Calu3 (cell line): ENCODE measurements at regions not wholly inside any gene's neighbourhood (a gene's known extent, or its start where the extent isn't known, plus 50 kb on each side); places are given as distances from the start of the nearest gene placed in this dataset.

ENCODE experiments used
- BruUV-seq: library from RNA; stranded (reverse); fragments of 400-500 nt; replicated peaks from 2 replicates; lab custom pipeline; 2021; lab: Mats Ljungman, UMichigan
- CTCF ChIA-PET: fragments of 300-600 bp; sonication (Branson Sonifier 250); formaldehyde crosslinking; loops from one replicate; lab custom pipeline; 2022; ENCODE audit warnings: antibody characterized with exemption; lab: Charles Lee
- DNase-seq: peaks from one replicate; pipeline ENCODE4 v3.0.0; 2022
- H3K27ac Mint-ChIP-seq: one replicate; pipeline ENCODE4 v1.8.0; 2022; ENCODE audit warnings: mixed read lengths; ENCODE audit not compliant: unreplicated experiment
- H3K27me3 Mint-ChIP-seq: one replicate; pipeline ENCODE4 v1.8.0; 2022; ENCODE audit warnings: mixed read lengths; ENCODE audit not compliant: unreplicated experiment
- H3K36me3 Mint-ChIP-seq: one replicate; pipeline ENCODE4 v1.8.0; 2022; ENCODE audit warnings: mild to moderate bottlenecking, moderate library complexity, mixed read lengths; ENCODE audit not compliant: insufficient read depth, unreplicated experiment
- H3K4me1 Mint-ChIP-seq: one replicate; pipeline ENCODE4 v1.8.0; 2022; ENCODE audit warnings: mild to moderate bottlenecking, low read depth, mixed read lengths; ENCODE audit not compliant: unreplicated experiment
- H3K4me3 Mint-ChIP-seq: one replicate; pipeline ENCODE4 v1.8.0; 2022; ENCODE audit warnings: mild to moderate bottlenecking, low read depth, moderate library complexity, mixed read lengths; ENCODE audit not compliant: unreplicated experiment
- H3K9me3 Mint-ChIP-seq: one replicate; pipeline ENCODE4 v1.8.0; 2022; ENCODE audit warnings: low read depth, mixed read lengths; ENCODE audit not compliant: unreplicated experiment
- intact Hi-C: fragments of 100-400 bp; cut with micrococcal nuclease; formaldehyde crosslinking; loops from one replicate; pipeline ENCODE4 v1.10.0; 2022; ENCODE audit not compliant: unreplicated experiment
- TF ChIP-seq, protein P1 (sequence below): fragments of 200-600 bp; IDR thresholded peaks from one replicate; pipeline ENCODE4 v1.8.0; 2022; ENCODE audit warnings: antibody characterized with exemption; ENCODE audit not compliant: unreplicated experiment

- H3K9me3 Mint-ChIP-seq, result no peaks in the 10 kb centered on the region
- no peaks in the 10 kb centered on the region for H3K27me3 Mint-ChIP-seq
- CTCF ChIA-PET, result no interaction called here
- H3K4me1 Mint-ChIP-seq, result no peaks in the 10 kb centered on the region
- intact Hi-C loops, result no loop called here
- no peaks in the 10 kb centered on the region for H3K36me3 Mint-ChIP-seq
- no peak for DNase-seq
- TF ChIP-seq, protein P1, sequence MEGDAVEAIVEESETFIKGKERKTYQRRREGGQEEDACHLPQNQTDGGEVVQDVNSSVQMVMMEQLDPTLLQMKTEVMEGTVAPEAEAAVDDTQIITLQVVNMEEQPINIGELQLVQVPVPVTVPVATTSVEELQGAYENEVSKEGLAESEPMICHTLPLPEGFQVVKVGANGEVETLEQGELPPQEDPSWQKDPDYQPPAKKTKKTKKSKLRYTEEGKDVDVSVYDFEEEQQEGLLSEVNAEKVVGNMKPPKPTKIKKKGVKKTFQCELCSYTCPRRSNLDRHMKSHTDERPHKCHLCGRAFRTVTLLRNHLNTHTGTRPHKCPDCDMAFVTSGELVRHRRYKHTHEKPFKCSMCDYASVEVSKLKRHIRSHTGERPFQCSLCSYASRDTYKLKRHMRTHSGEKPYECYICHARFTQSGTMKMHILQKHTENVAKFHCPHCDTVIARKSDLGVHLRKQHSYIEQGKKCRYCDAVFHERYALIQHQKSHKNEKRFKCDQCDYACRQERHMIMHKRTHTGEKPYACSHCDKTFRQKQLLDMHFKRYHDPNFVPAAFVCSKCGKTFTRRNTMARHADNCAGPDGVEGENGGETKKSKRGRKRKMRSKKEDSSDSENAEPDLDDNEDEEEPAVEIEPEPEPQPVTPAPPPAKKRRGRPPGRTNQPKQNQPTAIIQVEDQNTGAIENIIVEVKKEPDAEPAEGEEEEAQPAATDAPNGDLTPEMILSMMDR, result no peak
- no TSS peak for BruUV-seq
- no peak overlapping the region for H3K4me3 Mint-ChIP-seq
- peak overlapping the region; percentile 38 for H3K27ac Mint-ChIP-seq
Observed at GRCh38 chr14:71695611-71696350, 236.4 kb upstream of the RGS6 start.

GRCh38 chr14:71698027-71698426, 234.2 kb upstream of the RGS6 start:
- no TSS peak for BruUV-seq
- TF ChIP-seq, protein P1, result no peak

DNA sequence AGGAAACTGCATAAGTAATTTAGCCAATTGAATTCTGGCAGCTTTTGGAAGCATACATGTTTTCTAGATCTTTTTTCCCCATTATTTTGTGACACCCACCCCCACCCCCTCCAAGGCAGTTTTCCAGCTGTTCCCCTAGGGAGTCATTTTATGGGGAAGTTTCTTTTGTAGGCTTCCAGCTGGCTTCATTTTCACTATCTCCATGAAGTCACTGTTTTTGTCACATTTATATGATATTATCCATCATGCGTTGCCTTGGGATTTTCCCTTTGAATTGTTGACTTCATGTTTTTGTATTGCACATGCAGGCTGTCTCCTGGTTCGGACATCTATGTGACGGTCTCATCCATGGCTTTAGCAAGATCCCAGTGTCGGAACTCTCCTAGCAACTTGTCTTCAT, 233.6 kb upstream of the RGS6 start:
- intact Hi-C loops, result no loop called here
- H3K27ac Mint-ChIP-seq, result no peak overlapping the region
- no peaks in the 10 kb centered on the region for H3K36me3 Mint-ChIP-seq
- H3K27me3 Mint-ChIP-seq, result no peaks in the 10 kb centered on the region
- no peaks in the 10 kb centered on the region for H3K9me3 Mint-ChIP-seq
- H3K4me3 Mint-ChIP-seq, result no peak overlapping the region
- BruUV-seq, result no TSS peak
- no peak for DNase-seq
- CTCF ChIA-PET, result no interaction called here
- H3K4me1 Mint-ChIP-seq, result no peaks in the 10 kb centered on the region
- TF ChIP-seq, protein P1, result no peak

More at GRCh38 chr14:71698027-71698426, 234.2 kb upstream of the RGS6 start:
- intact Hi-C loops, result no loop called here
- H3K27me3 Mint-ChIP-seq, result no peaks in the 10 kb centered on the region
- H3K36me3 Mint-ChIP-seq, result no peaks in the 10 kb centered on the region
- H3K4me1 Mint-ChIP-seq, result no peaks in the 10 kb centered on the region
- no peak overlapping the region for H3K27ac Mint-ChIP-seq
- H3K4me3 Mint-ChIP-seq, result no peak overlapping the region
- CTCF ChIA-PET, result no interaction called here
- DNase-seq, result no peak
- no peaks in the 10 kb centered on the region for H3K9me3 Mint-ChIP-seq

- Mint-ChIP-seq H3K9me3 (no peaks in the 10 kb centered on the region), H3K36me3 (no peaks in the 10 kb centered on the region), H3K4me3 (no peak overlapping the region), H3K27me3 (no peaks in the 10 kb centered on the region), H3K4me1 (no peaks in the 10 kb centered on the region), H3K27ac (no peak overlapping the region)
- intact Hi-C loops, result no loop called here
- CTCF ChIA-PET, result no interaction called here
- TF ChIP-seq, protein P1, result no peak
- BruUV-seq, result no TSS peak
- DNase-seq, result no peak
Observed at GRCh38 chr14:71701990-71702389, 230.2 kb upstream of the RGS6 start.
